Cardiac septum (tissue), 1 donor: ENCODE measurements at regions not wholly inside any gene's neighbourhood (a gene's known extent, or its start where the extent isn't known, plus 50 kb on each side); places are given as distances from the start of the nearest gene placed in this dataset.
"Not testable (repeated sequence)": the region's sequence is repeated elsewhere in the genome, so short reads cannot be mapped to it uniquely, and the experiment has no call there.

ENCODE experiments used
- DNase-seq: peaks from one replicate; pipeline ENCODE4 v3.0.0-alpha.2; 2020; ENCODE audit warnings: low spot score
- intact Hi-C: fragments of 100-400 bp; cut with DNase I; formaldehyde crosslinking; loops from one replicate; pipeline ENCODE4 v1.14.0; 2022
- donor health status: DM: no; HTN: no; CAD: no.

DNA sequence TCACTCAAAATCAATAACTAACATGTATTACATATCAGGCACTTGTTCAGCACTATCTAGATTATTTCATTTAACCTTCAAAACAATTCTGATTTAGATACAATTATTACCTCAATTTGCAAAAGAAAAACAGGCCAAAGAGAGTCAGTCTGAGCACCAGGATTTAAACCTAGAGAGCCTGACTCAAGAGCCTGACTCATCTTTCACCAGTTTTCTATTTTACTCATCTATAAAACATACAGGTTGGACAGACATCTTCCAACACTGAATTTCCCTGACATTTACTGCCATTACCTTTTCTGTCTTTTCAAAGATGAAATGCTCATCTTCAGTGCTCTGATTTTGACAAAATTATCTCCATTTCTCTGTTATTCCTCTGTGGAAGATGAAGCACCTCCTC lies 116.5 kb downstream of the MRPL39 start:
- intact Hi-C loops = no loop called here
- DNase-seq = no peak

DNA sequence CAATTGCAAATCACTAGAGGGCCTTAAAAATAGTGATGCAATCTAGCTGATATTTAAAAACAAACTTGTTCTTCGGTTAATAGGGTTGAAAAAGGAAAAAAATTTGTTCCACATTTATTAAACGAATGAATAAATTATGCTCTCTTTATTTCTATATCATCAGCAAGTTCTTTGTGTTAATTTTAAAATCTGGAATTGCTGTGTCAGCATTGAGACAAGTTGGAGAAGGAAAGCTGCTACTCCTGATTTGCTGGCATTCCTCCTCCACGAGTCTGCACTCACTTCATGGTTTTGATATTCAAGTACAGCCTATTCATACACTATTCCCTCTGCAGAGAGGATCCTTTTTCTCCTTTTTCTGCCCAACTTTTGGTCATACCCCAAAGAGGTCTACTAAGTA lies 117.6 kb downstream of the MRPL39 start:
- intact Hi-C loops = no loop called here
- no peak for DNase-seq

DNA sequence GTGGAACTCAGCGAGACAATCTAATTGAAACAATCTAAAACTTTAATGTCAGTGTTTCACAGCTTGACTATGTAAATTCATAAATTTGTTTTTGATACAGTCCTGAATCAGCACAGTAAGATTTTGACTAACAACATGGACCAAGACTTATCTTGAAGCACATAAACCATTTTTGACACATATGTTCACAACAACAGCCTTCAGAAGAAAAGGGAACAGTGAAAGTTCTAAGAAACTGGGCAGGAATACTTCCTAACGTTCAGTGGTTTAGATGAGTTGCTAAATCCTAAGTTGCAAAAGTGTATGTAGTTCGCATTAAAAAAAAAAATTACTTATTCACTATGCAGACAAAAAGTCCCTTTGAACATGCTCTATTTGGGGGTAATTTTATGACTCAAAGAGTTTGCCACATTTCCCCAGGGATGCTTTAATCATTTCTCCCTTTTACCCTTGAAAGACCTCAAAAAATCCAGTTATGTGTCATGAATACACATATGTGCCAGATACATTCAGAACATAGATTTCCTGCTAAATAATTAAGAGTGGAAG lies 120.2 kb downstream of the MRPL39 start:
- DNase-seq = no peak
- intact Hi-C loops = no loop called here

DNA sequence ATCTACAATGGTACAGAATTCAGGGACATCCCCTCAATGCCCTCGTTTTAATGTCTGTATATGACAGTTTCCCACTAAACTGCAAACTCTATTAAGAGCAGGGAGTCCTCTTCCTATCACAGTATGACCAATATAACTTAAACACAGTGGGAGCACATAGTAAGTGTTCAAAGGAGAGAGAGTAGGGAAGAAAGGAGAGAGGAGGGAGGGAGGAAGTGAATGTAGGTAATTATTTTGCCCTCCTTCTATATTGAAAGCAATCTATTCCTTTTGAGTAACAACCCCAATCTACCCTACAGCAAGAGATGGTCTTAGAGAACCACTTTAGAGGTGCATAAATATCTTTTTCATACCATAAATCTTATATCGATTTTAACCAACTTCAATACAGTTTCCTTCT lies 121.4 kb downstream of the MRPL39 start:
- no peak for DNase-seq
- intact Hi-C loops = no loop called here

DNA sequence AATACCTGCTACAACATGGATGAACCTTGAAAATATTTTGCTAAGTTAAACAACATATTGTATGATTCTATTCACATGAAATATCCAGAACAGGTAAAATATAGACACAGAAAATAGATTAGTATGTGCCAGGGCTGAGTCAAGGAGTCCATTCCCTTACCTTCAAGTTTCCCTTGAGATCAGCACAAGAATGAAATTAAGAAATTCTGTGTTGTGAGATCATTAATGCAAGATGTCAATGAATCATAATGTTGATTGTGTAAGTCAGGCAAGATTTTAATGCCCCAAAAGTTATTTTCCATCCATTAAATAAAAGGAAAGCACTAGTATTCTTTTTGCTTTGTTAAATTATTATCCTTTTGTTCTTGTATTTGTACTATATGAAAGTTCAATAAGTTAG lies 139.4 kb downstream of the MRPL39 start:
- intact Hi-C loops = no loop called here

DNA sequence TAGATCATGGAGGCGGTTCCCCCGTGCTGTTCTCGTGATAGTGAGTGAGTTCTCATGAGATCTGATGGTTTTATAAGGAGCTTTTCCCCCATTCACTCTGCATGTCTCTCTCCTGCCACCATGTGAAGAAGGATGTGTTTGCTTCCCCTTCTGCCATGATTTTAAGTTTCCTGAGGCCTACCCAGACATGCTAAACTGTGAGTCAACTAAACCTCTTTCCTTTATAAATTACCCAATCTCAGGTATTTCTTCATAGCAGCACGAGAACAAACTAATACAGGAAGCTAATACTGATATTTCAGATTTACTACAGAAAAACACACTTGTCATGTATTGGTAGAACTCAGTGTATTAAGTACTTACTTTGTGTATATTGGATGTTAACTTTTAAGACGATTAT lies 140.2 kb downstream of the MRPL39 start:
- DNase-seq, intact Hi-C loops: not testable (repeated sequence)

More for the DNA sequence above, 139.4 kb downstream of the MRPL39 start:
- no peak for DNase-seq

DNA sequence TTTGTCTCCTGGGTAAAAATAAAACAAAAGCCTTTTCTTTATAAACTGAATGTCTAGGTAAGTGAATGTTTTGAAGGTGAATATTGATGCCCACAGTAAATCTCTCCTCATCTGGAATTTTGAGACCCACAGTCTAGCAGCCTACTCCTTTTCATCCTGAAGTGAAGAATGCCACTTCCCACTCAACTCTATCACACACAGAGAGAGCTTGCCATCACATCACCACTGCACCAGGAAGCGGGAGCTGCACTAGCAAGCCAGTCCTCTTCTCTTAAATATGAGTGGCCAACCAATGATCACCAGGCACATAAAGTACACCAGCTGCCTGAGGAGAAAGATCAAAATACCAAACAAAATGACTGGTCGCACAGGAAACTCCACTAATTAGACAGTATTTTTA lies 140.8 kb downstream of the MRPL39 start:
- intact Hi-C loops = no loop called here
- no peak for DNase-seq

DNA sequence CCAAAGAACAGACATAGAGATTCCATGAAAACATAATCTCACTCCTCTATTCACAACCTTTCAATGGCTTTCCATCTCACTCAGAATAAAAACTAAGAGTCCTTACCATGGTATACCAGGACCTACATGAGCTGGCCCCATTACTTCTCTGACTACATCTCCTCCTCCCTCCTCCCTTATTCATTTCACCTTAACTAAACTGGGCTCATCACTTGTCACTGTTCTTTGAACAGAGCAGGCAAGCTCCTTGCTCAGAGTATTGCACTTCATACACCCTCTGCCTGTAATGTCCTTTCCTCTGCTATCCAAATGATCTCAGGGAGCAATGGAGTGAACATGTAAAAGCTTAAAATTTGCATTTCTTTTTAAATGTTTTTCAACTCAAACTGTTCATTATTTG lies 142.0 kb downstream of the MRPL39 start:
- intact Hi-C loops = no loop called here
- DNase-seq = no peak

DNA sequence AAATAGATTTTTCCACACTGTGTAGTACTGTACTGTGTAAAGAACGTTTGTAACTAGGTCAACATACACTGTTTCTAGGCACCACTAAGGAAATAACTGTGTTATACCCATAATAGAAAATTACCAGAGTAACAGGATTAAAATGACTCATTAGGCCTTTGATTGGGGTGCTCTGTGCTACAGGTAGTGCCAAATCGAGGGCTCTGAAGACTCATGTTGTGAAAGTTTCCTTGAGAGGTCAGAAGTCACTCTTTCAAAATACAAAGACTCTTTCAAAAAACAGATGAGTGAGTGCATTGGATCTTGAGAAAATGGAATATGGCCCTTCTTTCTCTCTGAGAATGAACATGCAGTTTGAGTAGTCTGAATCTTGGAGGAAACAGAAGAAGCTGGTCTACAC lies 143.0 kb downstream of the MRPL39 start:
- DNase-seq = no peak
- intact Hi-C loops = no loop called here

DNA sequence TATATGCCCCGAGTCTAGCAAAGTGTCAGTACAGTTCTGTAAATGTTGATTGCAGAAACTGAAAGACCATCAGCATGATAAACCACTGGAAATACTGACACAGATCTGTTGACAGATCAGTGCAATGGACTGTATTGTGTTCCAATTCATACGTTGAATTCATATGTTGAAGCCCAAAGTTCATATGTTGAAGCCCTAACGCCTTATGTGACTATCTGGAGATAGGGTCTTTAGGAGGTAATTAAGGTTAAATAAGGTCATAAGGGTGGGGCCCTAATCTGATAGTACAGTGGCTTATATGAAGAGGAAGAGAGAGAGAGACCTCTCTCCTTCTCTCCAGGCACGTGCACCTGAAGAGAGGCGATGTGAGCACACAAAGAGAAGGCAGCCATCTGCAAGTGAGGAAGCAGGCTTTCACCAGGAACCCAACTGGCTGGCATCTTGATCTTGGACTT lies 144.7 kb downstream of the MRPL39 start:
- intact Hi-C loops = no loop called here
- DNase-seq = no peak

DNA sequence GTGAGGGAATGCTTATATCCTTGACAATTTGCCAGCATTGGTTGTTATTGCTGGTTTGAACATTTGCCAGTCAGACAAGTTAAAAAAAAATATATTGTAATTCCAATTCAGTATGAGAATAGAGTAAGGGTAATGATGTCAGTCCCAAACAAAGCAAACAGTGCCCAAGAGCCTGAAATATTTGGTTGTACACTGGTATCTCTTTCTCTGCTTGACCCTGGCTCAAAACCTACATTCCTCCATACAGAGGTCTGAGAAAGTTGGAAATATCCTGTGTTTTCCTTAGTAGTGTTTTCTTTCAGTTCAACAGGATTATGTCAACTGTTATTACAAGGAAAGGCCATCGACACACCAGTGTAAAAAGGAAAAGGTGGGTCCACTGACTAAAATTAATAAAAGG lies 145.6 kb downstream of the MRPL39 start:
- intact Hi-C loops = no loop called here

DNA sequence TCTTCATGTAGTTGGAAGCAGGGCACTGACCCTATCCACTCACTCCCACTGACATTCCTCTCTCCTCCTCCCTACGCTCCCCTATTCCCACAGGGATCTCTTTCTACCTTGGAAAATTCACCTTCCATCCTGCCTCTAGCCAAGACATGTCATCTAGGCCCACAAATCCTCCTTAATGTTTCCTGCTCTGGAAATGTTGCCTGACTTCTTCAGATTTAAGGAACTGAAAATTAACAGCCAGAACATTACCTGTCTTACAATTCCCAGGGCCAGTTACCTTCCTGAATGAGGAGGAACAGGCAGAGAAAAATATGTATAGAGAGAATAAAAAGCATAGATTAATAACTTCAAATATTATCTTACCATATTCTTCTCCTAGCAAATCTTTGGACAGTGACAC lies 147.3 kb downstream of the MRPL39 start:
- intact Hi-C loops = no loop called here
- no peak for DNase-seq

More for the DNA sequence above, 145.6 kb downstream of the MRPL39 start:
- no peak for DNase-seq

DNA sequence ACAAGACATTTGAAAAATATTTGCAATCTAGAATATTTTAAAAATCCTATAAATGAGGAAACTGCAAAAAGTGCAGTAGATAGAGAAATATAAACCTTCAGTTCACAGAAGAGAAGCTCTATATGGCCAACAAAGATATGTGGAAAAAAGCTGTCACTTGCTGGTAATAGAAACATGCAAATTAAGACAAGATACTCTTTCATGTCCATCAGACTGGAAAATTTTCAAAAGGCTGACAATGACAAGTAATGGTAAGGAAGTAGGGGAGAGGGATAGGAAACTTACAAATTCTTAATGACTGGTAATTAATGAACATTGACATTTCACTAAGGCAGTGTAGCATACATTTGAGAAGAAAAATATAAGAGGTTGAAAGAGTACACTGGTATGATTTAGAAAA lies 147.9 kb downstream of the MRPL39 start:
- intact Hi-C loops = no loop called here
- DNase-seq = no peak

DNA sequence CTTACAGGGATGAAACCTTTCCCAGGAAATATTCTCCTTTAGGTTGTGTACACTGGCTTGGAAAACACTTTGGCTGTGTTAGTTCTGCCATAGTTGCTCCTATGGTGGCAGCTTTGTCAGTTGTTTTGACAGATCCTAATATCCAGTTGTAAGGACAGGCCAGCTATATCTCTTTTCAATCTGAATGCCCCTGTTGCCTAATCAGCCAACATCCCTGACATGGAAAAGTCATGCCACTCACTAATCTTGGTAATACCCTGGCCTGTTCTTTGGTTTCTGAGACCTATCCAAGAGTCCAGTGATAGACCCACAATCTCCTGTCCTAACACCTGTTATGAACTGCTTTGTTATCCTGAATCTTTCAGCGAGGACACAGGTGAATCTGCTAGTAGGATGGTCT lies 148.8 kb downstream of the MRPL39 start:
- intact Hi-C loops = no loop called here
- DNase-seq = no peak

DNA sequence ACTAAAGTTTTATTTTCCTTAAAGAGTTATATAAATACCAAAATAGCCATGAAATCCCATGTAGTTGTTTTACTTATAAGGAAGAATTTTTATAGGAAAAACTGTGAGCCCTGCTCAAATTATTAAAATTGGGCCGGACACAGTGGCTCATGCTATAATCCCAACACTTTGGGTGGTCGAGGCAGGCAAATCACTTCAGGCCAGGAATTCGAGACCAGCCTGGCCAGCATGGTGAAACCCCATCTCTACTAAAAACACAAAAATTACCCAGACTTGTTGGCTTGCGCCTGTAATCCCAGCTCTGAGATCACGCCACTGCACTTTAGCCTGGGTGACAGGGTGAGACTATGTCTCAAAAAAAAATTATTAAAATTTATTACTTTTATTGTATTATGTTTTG lies 149.3 kb downstream of the MRPL39 start:
- no peak for DNase-seq
- intact Hi-C loops = no loop called here

DNA sequence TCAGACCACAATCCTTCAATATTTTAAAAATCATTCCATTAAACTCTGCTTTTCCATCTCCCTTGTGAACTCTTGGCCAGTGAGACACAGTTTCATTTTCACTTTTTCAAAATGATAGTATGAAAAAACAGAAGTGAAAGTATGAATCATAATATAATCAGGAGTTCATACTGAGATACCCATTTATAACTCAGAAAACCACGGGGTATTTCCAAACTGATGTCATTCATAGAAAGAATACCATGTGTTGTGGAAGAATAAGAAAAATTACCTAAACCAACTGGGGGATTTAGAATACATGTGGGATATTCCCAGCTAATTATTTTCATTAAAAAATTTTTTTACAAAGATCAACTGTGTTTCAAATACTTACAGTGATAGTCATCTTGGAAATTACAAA lies 149.9 kb downstream of the MRPL39 start:
- intact Hi-C loops = no loop called here
- DNase-seq = no peak

DNA sequence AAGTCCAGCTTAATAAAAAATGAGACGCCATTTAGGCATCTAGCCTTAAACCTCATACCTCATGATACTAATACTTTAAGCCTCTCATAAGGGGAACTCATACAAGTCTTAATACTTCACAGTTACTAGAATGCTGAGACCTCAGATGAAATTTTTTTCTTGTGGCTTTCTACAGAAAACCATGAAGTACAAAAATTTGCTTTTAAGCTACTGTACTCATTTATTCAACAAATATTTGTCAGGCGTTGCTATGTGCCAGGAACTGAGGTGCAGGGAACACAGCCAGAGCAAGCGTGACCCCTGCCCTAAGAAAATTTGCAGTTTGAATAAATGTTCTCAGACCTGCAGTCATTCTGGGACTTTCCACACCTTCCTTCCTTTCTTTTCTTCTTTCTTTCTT lies 150.6 kb downstream of the MRPL39 start:
- no peak for DNase-seq
- intact Hi-C loops = no loop called here

DNA sequence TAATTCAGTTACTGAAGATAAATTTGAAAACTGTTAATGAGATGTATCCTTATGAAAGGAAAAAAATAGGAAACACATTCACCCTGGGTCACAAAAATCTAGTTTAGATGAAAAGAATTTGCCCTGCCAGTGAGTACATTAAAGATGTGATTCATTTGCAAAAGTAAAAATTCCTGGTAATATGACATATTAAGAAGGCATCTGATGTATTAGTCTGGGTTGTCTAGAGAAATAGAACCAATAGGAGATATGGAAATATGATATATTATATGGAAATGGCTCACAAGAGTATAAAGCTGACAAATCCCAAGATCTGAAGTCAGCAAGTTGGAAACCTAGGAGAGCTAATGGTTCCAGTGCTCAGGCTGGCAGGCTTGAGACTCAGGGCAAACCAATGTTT lies 153.8 kb downstream of the MRPL39 start:
- intact Hi-C loops = no loop called here
- no peak for DNase-seq

DNA sequence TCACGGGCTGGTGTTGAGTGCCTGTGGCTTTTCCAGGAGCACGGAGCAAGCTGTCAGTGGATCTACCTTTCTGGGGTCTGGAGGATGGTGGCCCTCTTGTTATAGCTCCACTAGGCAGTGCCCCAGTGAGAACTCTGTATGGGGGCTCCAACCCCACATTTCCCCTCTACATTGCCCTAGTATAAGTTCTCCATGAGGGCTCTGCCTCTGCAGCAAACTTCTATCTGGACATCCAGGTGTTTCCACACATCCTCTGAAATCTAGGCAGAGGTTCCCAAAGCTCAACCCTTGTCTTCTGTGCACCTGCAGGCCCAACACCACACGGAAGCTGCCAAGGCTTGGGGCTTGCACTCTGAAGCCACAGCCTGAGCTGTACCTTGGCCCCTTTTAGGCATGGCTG lies 157.3 kb downstream of the MRPL39 start:
- intact Hi-C loops = no loop called here
- DNase-seq = no peak

DNA sequence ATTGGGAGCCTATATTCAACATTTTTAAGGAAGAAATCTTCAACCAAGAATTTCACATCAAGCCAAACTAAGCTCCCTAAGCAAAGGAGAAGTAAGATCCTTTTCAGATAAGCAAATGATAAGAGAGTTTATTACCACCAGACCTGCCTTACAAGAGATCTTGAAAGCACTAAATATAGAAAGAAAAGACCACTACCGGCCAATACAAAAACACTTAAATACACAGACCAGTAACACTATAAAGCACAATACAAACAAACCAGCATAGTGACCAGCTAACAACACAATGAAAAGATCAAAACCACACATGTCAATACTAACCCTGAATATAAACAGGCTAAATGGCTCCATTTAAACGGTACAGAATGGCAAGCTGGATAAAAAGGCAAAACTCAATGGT lies 165.4 kb downstream of the MRPL39 start:
- intact Hi-C loops = no loop called here

DNA sequence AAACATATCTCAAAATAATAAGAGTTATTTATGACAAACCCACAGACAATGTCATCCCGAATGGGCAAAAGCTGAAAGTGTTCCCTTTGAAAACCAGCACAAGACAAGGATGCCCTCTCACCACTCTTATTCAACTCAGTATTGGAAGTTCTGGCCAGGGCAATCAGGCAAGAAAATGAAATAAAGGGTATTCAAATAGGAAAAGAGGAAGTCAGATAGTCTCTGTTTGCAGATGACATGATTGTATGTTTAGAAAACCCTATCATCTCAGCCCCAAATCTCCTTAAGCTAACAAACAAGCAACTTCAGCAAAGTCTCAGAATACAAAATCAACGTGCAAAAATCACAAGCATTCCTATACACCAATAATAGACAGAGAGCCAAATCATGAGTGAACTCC lies 169.8 kb downstream of the MRPL39 start:
- DNase-seq, intact Hi-C loops: not testable (repeated sequence)

More for the DNA sequence above, 165.4 kb downstream of the MRPL39 start:
- no peak for DNase-seq

DNA sequence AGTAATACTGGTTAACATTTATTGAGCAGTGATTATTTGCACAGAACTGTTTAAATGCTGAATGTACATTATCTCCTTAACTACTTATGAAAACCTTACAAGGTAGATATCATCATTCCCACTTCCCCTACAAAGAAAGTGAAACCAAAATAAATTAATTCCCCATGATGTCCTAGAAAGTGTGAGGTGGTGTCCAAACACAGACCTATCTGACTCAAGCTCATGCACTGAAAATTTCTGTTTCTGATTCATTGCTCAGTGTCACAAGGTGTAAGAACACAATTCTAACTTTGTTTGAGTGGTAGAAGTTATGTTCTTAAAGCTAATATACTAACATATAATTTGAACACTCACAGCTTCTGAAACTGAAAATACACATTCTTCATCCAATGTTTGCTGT lies 178.7 kb downstream of the MRPL39 start:
- intact Hi-C loops = loop anchor here (10.0 kb wide), 1 partner anchor 126 kb away; no protein-coding TSS in a partner anchor
- no peak for DNase-seq
